ENCODE measurements at regions not wholly inside any gene's neighbourhood (a gene's known extent, or its start where the extent isn't known, plus 50 kb on each side); places are given as distances from the start of the nearest gene placed in this dataset.

DNA sequence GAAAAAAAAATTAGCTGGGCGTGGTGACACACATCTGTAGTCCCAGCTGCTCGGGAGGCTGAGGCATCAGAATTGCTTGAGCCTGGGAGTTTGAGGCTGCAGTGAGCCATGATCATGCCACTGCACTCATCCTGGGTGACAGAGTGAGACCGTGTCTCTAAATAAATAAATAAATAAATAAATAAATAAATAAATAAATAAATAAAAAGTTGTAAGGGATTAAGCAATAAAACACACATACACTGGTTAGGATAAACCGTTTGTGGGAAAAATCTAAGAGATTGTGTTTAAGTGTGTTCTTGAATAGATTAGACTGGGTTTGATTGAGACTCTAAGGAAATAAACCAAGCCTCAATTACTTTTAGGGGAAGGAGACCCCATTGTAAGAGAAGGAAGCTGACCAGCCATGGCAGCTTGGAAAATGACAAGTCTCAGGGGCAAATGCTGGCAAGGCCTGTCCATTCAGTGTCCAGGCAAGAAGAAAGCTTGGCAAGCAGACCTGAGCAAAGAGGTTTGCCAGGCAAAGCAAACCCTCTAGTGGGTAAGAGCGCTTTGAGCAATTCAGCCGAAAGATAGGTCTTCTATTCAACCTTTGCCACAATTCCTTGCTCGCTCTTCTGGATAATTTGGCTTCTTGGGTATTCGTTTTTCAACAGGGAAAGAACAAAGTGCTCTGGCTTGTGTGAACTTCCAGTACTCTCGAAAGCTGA, 106.9 kb upstream of the SERBP1 start:
- Histone ChIP-seq H3K4me3 (no peak overlapping the region), H3K27ac (peak overlapping the region in 5 of 12 donors; percentile 16 to 60 (median 29)), H3K27me3 (no peaks in the 10 kb centered on the region), H3K9me3 (no peaks in the 10 kb centered on the region), H3K36me3 (no peaks in the 10 kb centered on the region), H3K4me1 (peaks cover 0 to 22% (median 5%) of the 10 kb centered on the region in 12 donors)
- ATAC-seq (peak in 2 of 4 donors; percentile 33 to 50), DNase-seq (peak in 1 of 5 donors; percentile 47)
- intact Hi-C loops (cut with DNase I) = loop anchor here (2.0 to 10.0 kb wide), 8 partner anchors 148 to 788 kb away; partner anchors contain the start of genes GADD45A (in 6 of the 10) and GNG12 (in 4 of the 10)
- TF ChIP-seq CTCF (IDR thresholded peaks at IDR 0.05) = no peak
- TF ChIP-seq POLR2A (IDR thresholded peaks at IDR 0.05) = no peak
- WGBS, 4 donors = 57 to 69% (median 64%) methylated on average over 9 of the region's 9 CpGs

DNA sequence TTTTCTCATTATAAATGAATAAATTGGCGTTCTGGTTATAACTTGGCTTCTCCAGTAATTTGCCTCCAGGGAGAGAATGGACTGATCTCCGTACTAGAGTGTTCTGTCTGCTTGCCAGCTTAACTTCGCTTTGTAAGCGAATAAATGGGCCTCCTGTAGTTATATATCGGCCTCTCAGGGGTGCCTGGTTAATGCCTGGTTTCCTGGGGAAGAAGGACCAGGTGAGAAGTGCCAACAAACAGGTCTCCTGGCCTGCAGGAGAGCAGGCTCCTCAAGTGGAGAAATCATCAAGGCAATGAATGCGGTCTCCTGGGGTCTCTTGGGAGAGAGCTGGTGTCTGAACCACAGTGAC, 107.4 kb upstream of the SERBP1 start:
- H3K9me3 ChIP-seq = no peaks in the 10 kb centered on the region
- TF ChIP-seq CTCF (IDR thresholded peaks at IDR 0.05) (no peak), POLR2A (IDR thresholded peaks at IDR 0.05) (no peak)
- no peak overlapping the region for H3K4me3 ChIP-seq
- DNase-seq = no peak
- intact Hi-C loops (cut with DNase I) = loop anchor here (2.0 to 10.0 kb wide), 8 partner anchors 147 to 787 kb away; partner anchors contain the start of genes GADD45A (in 6 of the 10) and GNG12 (in 4 of the 10)
- H3K27ac ChIP-seq = peak overlapping the region in 4 of 12 donors; percentile 16 to 48 (median 23)
- peaks cover 0 to 22% (median 5%) of the 10 kb centered on the region in 12 donors for H3K4me1 ChIP-seq
- WGBS, 4 donors = 60 to 80% (median 68%) methylated on average over 6 of the region's 6 CpGs
- no peaks in the 10 kb centered on the region for H3K27me3 ChIP-seq
- no peak for ATAC-seq
- H3K36me3 ChIP-seq = no peaks in the 10 kb centered on the region

DNA sequence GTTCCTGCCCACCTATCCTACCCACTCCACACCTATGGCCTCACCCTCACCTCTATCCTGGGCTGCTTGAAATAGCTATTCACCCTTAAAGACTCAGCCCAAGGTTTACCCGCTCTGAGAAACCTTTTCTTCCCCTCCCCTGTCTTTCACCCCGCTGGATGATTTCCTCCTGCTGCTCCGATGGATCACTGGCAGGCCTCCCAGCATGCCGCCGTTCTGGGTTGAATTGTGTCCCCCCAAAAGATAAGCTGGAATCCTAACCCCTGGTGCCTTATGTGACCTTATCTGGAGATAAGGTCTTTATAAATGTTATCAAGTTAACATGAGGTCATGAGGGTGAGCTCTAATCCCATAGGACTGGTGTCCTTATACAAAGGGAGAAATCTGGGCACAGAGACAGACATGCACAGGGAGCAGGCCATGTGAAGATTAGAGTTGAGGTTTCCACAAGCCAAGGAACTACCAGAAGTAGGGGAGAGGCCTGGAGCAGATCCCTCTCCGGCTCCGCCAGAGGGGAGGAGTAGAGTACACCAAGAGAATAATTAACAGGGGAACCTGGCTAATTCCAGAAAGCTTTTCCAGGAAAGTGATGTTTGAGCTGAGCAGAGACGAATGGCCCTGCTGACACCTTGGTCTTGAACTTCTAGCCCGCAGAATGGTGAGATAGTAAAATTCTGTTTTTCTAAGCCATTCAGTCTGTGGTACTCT, 110.0 kb upstream of the SERBP1 start:
- no peaks in the 10 kb centered on the region for H3K27me3 ChIP-seq
- H3K9me3 ChIP-seq = no peaks in the 10 kb centered on the region
- H3K4me3 ChIP-seq = no peak overlapping the region
- intact Hi-C loops (cut with DNase I) = no loop called here
- TF ChIP-seq POLR2A (IDR thresholded peaks at IDR 0.05) = no peak
- TF ChIP-seq CTCF (IDR thresholded peaks at IDR 0.05) = no peak
- no peak overlapping the region for H3K27ac ChIP-seq
- H3K4me1 ChIP-seq = peaks cover 0 to 20% (median 5%) of the 10 kb centered on the region in 12 donors
- no peaks in the 10 kb centered on the region for H3K36me3 ChIP-seq
- 78 to 80% (median 79%) methylated on average over 9 of the region's 9 CpGs for WGBS, 4 donors
- ATAC-seq = no peak
- no peak for DNase-seq

DNA sequence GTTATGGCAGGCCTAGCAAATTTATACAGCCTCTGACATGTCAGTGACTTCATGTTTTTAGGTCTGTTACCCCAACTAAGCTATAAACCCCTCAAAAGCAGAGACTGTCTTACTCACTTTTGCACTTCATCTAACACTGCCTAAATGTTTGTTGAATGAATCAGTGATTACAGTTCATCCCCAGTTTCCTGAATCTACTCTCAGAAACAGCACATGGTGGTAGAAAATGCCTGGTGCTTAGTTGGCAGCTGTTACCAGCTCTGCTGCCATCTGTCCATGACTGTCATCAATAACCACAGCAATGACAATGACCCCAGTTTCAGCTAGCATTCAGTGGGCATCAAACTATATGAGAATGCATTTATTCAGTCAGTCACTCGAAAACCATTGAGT, 110.5 kb upstream of the SERBP1 start:
- 91 to 100% (median 96%) methylated on average over 1 of the region's 1 CpG for WGBS, 4 donors

More for the DNA sequence above, 110.5 kb upstream of the SERBP1 start:
- Histone ChIP-seq H3K36me3 (no peaks in the 10 kb centered on the region), H3K27ac (no peak overlapping the region), H3K9me3 (no peaks in the 10 kb centered on the region), H3K4me1 (peaks cover 0 to 15% (median 5%) of the 10 kb centered on the region in 12 donors), H3K27me3 (no peaks in the 10 kb centered on the region), H3K4me3 (no peak overlapping the region)
- TF ChIP-seq CTCF (IDR thresholded peaks at IDR 0.05) (no peak), POLR2A (IDR thresholded peaks at IDR 0.05) (no peak)
- ATAC-seq (no peak), DNase-seq (no peak)
- intact Hi-C loops (cut with DNase I) = no loop called here

All from heart left ventricle (tissue), 16 donors.